GM21786 (cell line): ENCODE measurements at regions not wholly inside any gene's neighbourhood (a gene's known extent, or its start where the extent isn't known, plus 50 kb on each side); places are given as distances from the start of the nearest gene placed in this dataset.
A peak's percentile ranks its signal among the peaks of the same experiment; 100 is the strongest.

Source experiments
- ATAC-seq: cut with Tn5 transposase; IDR thresholded peaks from one replicate; pipeline ENCODE4 v1.9.1; 2021; ENCODE audit not compliant: unreplicated experiment

DNA sequence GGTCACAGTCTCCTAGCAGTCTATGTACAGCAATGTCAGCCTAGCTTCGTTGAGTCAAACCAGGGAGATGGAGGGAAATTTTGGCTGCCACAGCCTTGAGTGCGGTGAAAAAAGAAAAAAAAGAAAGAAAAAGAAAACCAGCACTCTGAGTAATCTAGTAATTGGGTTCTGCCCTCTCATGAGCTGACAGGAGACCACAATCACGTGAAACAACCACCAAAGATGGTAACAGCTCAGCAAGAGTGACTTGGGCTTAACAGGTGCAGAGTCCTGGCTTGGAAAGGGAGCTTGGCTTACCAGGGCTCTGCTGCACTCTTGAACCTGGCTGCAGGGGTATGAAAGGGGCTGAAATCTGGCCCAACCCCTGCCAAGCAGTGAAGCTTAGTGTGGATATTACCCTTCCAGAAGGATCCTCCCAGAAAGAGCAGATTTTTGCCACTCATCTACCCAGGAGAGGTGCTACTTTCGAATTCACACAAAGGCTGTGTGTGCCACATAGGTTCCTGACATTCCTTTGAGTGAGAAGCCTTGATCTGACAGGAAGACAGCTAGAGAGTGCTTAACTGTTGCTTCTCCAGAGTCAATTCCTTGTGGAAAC, 350.3 kb downstream of the PTTG2 start:
- ATAC-seq, result peak; percentile 89

DNA sequence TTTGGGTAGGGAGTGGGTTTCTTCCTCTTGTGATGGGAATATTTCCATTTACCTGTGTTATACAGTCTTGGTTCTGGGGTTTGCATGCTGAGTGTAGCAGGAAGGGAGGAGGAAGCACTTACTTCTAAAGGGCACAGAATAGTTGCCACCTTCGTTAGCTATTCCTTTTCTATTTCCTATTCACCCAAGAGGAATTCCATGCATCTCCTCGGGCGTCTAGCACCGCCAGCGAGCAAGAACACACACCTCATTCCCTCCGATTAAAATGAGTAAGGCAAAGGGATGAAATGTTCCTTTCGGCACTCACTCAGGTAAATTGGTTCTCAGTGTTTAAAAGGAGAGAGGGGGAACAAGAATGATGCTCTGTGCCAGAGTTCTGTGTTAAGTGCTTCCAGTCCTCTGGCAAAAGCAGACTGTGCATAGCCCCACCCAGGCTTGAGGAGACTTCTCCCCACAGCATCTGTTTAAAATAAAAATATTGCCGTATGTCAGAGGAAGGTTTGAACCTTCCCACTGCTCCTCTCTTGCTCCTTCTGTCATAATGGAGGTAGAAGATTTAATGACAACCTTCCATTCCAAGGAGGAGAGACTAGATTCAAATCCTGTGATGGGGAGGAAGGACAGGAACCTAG, 351.4 kb downstream of the PTTG2 start:
- no peak for ATAC-seq

GRCh38 chr4:38313175-38313574, 350.8 kb upstream of the KLF3 start:
- no peak for ATAC-seq

DNA sequence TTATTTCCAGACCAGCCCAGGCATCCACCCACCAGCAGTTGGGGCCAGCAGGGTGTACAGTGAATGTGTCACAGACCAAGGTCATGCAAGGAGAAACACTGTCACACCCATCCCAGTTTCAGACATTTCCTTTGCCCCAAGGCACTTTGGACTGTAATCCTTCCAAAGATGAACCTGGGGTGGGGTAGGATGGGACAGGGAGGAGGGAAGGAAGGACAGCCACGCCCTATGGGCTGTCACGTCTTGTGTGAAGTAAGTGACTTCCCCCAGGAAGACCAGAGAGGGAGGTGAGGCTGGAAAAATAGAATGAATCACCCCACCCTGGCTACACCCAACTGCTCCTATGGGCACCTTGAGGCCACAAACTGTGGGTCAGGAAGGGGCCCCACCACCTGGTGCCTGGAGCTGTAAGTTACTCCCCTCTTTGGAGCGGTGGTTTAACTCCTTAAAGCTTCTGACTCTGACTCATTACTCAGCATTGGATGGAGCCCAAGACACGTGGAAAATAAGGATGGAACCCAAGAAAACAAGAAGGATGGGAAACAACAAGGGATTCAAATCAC, 349.9 kb upstream of the KLF3 start:
- ATAC-seq, result no peak

DNA sequence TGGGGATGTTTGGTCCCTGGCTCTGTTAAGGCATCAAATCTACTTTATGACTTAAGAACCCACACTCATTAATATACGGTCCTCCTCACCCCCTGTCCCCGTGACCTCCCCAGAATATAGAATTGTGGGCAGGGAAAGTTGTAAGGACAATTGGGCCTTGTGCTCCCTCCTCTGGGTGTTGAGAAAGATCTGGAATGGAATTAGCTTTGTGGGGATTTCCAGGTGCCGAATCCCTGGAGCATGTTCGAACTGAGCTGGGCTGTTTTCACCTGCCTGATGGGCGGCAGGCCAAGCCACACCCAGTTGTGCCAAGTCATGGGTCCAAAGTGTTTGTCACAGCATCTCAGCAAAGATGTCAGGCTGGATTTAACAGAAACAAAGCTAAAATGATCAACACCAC, 349.3 kb upstream of the KLF3 start:
- ATAC-seq, result no peak

DNA sequence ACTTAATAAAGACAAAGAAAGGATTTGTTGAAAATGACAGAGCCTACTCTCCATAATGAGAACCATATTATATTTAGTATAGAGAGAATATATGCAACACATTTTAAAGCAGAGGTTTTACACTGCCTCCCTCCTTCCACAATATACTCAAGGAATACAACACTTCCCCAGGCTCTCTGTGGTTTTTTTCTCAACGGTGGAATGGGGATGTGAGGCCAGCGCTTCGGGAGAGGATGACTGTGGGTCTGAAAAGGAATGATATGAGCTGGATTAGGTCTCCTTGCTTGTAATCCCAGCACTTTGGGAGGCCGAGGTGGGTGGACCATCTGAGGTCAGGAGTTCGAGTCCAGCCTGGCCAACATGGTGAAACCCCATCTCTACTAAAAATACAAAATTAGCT, 348.7 kb upstream of the KLF3 start:
- ATAC-seq, result no peak

GRCh38 chr4:38316045-38316444, 348.0 kb upstream of the KLF3 start:
- no peak for ATAC-seq

DNA sequence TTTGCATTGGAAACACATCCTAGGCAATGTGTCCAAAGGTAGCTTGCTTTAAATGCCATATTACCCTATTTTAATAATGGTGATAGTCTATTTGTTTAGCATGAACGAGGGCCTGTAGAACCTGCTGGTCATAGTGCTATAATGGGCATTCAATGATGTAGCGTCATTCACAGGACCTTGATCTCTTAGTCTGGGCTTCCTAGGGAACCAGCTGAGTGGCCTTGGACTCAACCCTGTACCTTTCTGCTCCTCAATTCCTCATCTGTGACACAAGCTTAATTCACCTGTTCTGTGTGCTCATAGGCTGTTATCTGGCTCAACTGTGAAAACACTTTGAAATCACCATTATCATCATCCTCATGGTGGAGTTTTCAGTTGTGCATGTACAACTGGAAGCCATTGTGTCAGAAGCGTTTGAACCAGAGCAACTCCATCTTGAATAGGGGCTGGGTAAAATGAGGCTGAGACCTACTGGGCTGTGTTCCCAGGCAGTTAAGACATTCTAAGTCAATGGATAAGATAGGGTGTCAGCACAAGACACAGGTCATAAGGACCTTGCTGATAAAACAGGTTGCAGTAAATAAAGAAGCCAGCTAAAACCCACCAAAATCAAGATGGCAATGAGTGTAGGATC, 346.8 kb upstream of the KLF3 start:
- no peak for ATAC-seq

DNA sequence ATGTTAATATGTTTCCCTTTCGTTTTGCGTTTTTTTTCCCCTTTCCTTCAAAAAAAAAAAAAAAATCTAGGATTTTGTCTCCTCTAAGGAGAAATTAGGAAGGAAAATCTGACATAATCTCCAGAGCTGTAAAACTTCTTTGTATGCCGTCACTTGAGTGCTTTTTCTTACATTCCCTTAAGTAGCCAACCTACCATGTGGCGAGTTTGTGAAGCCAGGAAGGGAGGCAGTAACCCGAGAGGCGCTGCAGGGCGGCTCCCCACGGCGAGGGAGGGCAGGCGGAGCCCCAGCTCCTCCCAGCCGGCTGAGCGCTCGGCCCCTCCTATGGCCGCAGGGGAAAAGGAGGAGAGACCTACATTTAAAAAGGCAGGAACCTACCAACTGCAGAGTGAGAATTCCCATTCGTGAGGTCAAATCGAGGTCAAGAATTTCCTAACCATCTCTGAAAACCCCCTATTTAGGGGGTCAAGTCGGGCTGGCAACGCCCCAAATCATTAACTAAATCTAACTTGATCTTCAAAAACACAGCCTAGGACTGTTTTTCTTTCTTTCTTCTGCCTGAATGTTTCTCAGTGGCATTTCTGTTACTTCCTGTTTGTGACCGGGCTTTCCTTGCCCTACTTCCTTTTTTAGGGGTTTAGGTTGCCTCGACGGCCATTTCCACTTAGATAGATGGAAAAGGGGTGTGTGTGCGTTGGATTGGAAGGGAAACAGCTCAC, 345.1 kb upstream of the KLF3 start:
- ATAC-seq, result peak; percentile 91

DNA sequence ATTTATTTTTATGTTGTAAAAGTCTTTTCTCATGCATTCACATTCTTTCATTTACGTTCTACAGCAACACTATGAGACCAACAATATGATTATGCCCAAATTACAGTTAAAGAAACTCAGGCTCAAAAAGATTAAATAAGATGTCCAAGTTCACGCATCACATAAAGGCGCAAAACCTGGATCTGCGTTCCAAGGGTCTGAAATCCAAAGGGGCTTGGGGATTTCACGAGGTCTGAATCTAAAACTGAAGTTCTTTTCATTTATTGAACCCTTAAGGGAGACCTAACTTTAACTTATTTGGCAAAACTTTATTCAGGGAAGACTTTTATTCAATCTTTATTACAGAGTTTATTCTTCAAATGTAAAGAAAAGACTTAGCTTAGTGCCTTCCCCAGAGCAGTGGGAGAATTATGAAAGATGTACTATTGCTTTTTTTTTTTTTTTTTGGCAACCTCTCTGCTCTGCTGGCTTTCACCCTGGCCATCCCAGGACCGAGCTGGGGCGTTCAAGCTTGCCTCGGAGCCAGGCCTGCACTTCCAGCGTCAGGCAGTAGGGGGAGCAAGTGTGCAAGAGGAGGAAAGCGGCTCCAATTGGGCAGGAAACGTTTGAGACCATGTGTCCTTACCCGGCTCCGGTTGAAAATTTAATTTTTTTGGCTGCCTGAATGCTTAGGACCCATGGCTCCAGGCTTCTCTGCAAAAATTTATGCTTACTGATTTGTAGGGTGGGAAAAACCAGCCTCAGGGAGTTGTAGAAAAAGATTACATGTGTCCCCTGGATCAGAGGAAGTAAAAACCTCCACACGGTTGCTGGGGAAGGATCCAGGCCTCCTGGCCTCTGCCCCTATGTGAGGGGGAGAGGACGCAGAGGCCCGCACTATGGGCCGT, 344.3 kb upstream of the KLF3 start:
- peak; percentile 40 for ATAC-seq

DNA sequence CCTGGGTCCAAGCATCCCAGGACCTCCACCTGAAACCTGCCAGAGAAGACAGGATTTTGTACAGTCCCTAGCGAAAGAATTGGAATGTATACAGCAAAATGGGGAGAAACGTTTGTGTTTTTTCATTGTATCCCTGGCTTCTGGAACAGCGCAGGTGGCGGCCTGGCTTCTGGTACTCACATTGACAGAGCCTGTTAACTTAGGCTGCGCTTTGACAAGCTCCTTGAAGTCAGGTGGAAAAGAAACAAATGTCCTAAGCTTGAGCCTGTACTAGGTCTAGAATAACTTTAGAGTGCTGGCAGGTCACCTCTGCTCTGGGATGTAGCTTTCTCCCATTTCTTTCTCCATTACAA, 343.7 kb upstream of the KLF3 start:
- no peak for ATAC-seq

- ATAC-seq, result no peak
Measured at GRCh38 chr4:38320833-38321232, 343.2 kb upstream of the KLF3 start.

- no peak for ATAC-seq
Measured at GRCh38 chr4:38322714-38323113, 341.3 kb upstream of the KLF3 start.

GRCh38 chr4:38323141-38323641, 340.8 kb upstream of the KLF3 start:
- no peak for ATAC-seq

- no peak for ATAC-seq
Measured at GRCh38 chr4:38324861-38325628, 339.0 kb upstream of the KLF3 start.

DNA sequence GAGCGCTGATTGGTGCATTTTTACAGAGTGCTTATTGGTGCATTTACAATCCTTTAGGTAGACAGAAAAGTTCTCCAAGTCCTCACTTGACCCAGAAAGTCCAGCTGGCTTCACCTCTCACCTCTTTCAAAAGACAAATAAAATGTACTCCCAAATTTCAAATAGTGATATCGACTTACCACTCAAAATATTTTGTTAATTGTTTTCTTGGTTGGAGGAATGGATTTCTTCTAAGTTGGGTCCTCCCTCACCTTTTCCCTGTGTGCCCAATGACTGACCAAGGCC, 338.4 kb upstream of the KLF3 start:
- ATAC-seq, result no peak

GRCh38 chr4:38326499-38326898, 337.5 kb upstream of the KLF3 start:
- ATAC-seq, result no peak

DNA sequence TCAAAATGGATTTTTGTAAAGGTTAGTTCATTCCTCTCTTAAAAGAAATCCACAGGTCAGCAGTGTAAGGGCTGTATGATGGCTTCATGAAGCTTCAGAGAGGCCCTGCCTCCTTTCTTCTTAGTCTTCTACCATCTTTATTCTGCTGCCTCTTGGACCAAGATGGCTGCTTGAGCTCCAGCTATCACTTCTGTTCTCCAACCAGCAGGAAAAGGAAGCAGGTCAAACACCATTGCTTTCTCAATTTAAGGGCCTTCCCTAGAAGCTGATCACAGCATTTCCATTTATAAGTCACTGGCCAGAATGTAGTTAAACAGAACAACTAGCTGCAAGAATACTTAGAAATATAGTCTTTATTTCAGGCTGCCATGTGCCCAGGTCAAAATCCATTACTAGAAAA, 336.8 kb upstream of the KLF3 start:
- ATAC-seq, result no peak

DNA sequence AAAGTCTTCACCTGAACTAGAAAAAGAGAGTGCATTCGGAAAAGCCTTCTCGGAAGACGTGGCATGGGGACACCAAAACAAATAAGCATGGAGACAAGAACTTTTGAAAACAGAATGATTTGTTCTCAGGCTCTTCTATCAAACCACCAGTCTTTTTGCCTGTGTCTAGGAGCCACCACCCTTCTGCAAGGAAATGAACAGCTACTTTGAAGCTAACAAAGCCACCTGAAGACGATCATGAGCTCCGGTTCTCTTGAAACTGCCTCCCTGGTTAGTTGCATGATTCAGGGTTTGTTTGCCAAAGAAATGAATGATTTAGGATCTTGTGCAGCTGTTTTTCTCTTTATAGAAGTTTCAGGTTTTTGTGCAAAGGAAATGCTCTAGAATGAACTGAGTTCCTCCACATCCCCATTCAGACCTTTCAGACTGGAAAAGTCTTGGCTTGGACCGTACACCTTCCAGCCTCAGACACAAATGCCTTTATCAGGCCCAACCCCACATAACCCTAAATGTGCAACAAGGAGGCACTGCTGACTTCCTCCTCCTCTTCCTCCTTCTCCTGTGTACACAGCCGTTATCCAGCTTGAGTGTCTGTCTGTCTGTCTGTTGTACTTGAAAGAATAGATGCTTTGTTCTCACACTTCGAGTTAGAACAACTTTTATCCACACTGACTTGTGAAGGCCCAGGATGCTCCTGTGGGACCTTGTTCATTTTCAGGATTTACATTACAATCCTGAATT, 334.8 kb upstream of the KLF3 start:
- no peak for ATAC-seq
